ENCODE measurements at regions not wholly inside any gene's neighbourhood (a gene's known extent, or its start where the extent isn't known, plus 50 kb on each side); places are given as distances from the start of the nearest gene placed in this dataset.

DNA sequence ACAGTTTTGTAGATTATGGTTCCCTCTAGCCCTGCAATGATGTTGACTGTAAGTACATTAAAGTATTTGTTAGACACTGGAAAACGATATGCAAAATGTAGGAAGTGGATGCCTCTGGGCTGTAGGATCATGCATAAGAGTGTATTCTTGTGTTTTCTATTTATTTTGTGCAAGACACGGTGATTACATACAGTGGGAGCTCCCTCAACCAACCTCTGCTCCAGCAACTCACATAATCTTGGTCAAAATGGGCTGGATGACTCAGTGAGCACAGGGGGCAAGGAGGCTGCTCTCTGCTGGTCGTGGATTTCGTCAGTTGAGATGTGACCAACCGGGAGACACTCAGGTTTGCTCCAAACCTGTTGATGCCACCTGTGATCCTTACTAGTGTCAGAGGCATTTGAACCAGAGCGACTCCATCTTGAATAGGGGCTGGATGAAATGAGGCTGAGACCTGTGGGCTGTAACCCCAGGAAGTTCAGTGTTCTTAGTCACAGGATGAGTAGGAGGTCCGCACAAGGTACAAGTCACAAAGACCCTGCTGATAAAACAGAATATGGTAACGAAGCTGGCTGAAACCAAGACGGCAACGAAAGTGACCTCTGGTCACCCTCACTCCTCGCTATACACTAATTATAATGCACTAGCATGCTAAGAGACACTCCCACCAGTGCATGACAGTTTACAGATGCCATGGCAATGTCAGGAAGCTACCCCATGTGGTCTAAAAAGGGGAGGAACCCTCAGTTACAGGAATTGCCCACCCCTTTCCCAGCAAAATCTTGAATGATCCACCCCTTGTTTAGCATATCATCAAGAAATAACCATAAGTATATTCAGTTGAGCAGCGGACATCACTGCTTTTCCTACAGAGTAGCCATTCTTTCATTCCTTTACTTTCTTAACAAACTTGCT, 56.4 kb upstream of the FAM20C start (continued):
- no peak for TF ChIP-seq CBFB (CRISPR knock-in tag; IDR thresholded peaks at IDR 0.05; ENCODE audit: low read depth)
- no peak for TF ChIP-seq TEAD1 (CRISPR knock-in tag; IDR thresholded peaks at IDR 0.05)
- no peak for TF ChIP-seq PRRX2 (CRISPR knock-in tag; IDR thresholded peaks at IDR 0.05)
- TF ChIP-seq MXD4 (CRISPR knock-in tag; IDR thresholded peaks at IDR 0.05; ENCODE audit: borderline replicate concordance) = no peak
- no peak for TF ChIP-seq FOXP1 (CRISPR knock-in tag; IDR thresholded peaks at IDR 0.05; ENCODE audit: borderline replicate concordance)
- no peak for TF ChIP-seq ATF1 (CRISPR knock-in tag; IDR thresholded peaks at IDR 0.05)
- no peak for TF ChIP-seq ESRRA (CRISPR knock-in tag; IDR thresholded peaks at IDR 0.05; ENCODE audit: borderline replicate concordance)
- TF ChIP-seq TCF7 (CRISPR knock-in tag; IDR thresholded peaks at IDR 0.05; ENCODE audit: low read depth) = no peak
- no peak for TF ChIP-seq ZNF396 (CRISPR knock-in tag; IDR thresholded peaks at IDR 0.05; ENCODE audit: borderline replicate concordance)

GRCh38 chr7:137094-137891, 55.1 kb upstream of the FAM20C start:
- no peaks in the 10 kb centered on the region for H3K36me3 Mint-ChIP-seq
- H3K27me3 Mint-ChIP-seq (ENCODE audit: low read depth) = no peaks in the 10 kb centered on the region
- no peak overlapping the region; the same call in 1 of the 2 replicates for H3K27ac Mint-ChIP-seq
- H3K9me3 Mint-ChIP-seq = no peaks in the 10 kb centered on the region
- ChIA-PET POLR2A (no interaction called here), CTCF (no interaction called here)
- no peak for DNase-seq (ENCODE audit: low spot score)
- no peak for ATAC-seq
- H3K4me3 Mint-ChIP-seq = no peak overlapping the region
- peaks cover 22% of the 10 kb centered on the region for H3K4me1 Mint-ChIP-seq
- TF ChIP-seq CREM (CRISPR knock-in tag; IDR thresholded peaks at IDR 0.05) (no peak), ZNF317 (CRISPR knock-in tag; IDR thresholded peaks at IDR 0.05; ENCODE audit: borderline replicate concordance, low read depth) (no peak), GRHL2 (CRISPR knock-in tag; IDR thresholded peaks at IDR 0.05; ENCODE audit: insufficient replicate concordance, severe bottlenecking) (no peak), ZNF423 (CRISPR knock-in tag; IDR thresholded peaks at IDR 0.05) (no peak), KAT7 (CRISPR knock-in tag; IDR thresholded peaks at IDR 0.05; ENCODE audit: borderline replicate concordance) (no peak), ZNF138 (CRISPR knock-in tag; conservative IDR thresholded peaks at IDR 0.05) (no peak), ZNF512 (CRISPR knock-in tag; IDR thresholded peaks at IDR 0.05; ENCODE audit: borderline replicate concordance) (no peak), ZNF396 (CRISPR knock-in tag; IDR thresholded peaks at IDR 0.05; ENCODE audit: borderline replicate concordance) (no peak)
- TF ChIP-seq, protein P1, sequence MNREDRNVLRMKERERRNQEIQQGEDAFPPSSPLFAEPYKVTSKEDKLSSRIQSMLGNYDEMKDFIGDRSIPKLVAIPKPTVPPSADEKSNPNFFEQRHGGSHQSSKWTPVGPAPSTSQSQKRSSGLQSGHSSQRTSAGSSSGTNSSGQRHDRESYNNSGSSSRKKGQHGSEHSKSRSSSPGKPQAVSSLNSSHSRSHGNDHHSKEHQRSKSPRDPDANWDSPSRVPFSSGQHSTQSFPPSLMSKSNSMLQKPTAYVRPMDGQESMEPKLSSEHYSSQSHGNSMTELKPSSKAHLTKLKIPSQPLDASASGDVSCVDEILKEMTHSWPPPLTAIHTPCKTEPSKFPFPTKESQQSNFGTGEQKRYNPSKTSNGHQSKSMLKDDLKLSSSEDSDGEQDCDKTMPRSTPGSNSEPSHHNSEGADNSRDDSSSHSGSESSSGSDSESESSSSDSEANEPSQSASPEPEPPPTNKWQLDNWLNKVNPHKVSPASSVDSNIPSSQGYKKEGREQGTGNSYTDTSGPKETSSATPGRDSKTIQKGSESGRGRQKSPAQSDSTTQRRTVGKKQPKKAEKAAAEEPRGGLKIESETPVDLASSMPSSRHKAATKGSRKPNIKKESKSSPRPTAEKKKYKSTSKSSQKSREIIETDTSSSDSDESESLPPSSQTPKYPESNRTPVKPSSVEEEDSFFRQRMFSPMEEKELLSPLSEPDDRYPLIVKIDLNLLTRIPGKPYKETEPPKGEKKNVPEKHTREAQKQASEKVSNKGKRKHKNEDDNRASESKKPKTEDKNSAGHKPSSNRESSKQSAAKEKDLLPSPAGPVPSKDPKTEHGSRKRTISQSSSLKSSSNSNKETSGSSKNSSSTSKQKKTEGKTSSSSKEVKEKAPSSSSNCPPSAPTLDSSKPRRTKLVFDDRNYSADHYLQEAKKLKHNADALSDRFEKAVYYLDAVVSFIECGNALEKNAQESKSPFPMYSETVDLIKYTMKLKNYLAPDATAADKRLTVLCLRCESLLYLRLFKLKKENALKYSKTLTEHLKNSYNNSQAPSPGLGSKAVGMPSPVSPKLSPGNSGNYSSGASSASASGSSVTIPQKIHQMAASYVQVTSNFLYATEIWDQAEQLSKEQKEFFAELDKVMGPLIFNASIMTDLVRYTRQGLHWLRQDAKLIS (CRISPR knock-in tag; IDR thresholded peaks at IDR 0.05; ENCODE audit: borderline replicate concordance) = no peak
- TF ChIP-seq, protein P2, sequence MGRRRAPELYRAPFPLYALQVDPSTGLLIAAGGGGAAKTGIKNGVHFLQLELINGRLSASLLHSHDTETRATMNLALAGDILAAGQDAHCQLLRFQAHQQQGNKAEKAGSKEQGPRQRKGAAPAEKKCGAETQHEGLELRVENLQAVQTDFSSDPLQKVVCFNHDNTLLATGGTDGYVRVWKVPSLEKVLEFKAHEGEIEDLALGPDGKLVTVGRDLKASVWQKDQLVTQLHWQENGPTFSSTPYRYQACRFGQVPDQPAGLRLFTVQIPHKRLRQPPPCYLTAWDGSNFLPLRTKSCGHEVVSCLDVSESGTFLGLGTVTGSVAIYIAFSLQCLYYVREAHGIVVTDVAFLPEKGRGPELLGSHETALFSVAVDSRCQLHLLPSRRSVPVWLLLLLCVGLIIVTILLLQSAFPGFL (CRISPR knock-in tag; IDR thresholded peaks at IDR 0.05; ENCODE audit: borderline replicate concordance) = no peak
- TF ChIP-seq, protein P3, sequence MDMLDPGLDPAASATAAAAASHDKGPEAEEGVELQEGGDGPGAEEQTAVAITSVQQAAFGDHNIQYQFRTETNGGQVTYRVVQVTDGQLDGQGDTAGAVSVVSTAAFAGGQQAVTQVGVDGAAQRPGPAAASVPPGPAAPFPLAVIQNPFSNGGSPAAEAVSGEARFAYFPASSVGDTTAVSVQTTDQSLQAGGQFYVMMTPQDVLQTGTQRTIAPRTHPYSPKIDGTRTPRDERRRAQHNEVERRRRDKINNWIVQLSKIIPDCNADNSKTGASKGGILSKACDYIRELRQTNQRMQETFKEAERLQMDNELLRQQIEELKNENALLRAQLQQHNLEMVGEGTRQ (CRISPR knock-in tag; IDR thresholded peaks at IDR 0.05) = no peak
- TF ChIP-seq, protein P4, sequence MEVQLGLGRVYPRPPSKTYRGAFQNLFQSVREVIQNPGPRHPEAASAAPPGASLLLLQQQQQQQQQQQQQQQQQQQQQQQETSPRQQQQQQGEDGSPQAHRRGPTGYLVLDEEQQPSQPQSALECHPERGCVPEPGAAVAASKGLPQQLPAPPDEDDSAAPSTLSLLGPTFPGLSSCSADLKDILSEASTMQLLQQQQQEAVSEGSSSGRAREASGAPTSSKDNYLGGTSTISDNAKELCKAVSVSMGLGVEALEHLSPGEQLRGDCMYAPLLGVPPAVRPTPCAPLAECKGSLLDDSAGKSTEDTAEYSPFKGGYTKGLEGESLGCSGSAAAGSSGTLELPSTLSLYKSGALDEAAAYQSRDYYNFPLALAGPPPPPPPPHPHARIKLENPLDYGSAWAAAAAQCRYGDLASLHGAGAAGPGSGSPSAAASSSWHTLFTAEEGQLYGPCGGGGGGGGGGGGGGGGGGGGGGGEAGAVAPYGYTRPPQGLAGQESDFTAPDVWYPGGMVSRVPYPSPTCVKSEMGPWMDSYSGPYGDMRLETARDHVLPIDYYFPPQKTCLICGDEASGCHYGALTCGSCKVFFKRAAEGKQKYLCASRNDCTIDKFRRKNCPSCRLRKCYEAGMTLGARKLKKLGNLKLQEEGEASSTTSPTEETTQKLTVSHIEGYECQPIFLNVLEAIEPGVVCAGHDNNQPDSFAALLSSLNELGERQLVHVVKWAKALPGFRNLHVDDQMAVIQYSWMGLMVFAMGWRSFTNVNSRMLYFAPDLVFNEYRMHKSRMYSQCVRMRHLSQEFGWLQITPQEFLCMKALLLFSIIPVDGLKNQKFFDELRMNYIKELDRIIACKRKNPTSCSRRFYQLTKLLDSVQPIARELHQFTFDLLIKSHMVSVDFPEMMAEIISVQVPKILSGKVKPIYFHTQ (CRISPR knock-in tag; IDR thresholded peaks at IDR 0.05) = no peak
- TF ChIP-seq, protein P5, sequence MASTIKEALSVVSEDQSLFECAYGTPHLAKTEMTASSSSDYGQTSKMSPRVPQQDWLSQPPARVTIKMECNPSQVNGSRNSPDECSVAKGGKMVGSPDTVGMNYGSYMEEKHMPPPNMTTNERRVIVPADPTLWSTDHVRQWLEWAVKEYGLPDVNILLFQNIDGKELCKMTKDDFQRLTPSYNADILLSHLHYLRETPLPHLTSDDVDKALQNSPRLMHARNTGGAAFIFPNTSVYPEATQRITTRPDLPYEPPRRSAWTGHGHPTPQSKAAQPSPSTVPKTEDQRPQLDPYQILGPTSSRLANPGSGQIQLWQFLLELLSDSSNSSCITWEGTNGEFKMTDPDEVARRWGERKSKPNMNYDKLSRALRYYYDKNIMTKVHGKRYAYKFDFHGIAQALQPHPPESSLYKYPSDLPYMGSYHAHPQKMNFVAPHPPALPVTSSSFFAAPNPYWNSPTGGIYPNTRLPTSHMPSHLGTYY (CRISPR knock-in tag; IDR thresholded peaks at IDR 0.05) = no peak
